GM18520 (cell line): ENCODE measurements at regions not wholly inside any gene's neighbourhood (a gene's known extent, or its start where the extent isn't known, plus 50 kb on each side); places are given as distances from the start of the nearest gene placed in this dataset.

ENCODE experiments used
- ATAC-seq: cut with Tn5 transposase; IDR thresholded peaks from one replicate; pipeline ENCODE4 v1.9.1; 2021; ENCODE audit not compliant: unreplicated experiment

DNA sequence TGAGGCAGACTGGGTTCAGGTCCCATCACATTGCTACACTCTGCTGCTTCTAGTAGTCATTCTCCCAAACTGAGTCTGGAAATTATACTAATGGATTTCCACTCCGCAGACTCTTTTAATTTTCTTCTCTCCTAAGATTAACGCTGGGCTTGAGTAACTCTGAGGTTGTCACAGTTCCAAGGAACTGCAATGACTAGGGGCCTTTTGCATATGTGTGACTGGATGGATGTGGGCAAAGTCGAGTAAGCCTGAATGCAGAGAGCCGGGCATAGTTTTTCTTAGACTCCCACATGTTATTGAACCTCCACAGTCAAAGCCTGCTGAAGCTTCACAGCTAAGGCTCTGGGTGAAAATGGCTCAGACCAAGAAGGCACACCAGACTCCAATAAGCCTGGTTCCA is 160.9 kb upstream of the PROX1 start:
- no peak for ATAC-seq

DNA sequence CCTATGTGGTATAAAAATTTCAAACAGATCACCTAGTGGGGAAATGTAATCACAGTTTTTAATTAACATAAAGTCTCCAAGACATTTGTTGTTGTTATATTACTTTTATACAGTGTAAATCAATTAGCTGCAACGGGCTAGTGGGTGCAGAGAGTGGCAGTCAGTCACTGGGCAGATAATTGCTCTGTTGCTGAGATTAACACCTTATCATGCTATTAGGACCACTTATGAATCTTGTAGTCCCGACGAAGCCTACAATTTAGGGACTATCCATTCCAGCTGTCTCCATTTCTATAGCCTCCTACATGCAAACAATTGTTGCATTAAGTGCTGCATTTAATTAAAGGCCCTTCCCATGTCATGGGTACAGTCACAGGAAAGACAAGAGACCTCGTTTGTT is 158.9 kb upstream of the PROX1 start:
- ATAC-seq, result no peak

DNA sequence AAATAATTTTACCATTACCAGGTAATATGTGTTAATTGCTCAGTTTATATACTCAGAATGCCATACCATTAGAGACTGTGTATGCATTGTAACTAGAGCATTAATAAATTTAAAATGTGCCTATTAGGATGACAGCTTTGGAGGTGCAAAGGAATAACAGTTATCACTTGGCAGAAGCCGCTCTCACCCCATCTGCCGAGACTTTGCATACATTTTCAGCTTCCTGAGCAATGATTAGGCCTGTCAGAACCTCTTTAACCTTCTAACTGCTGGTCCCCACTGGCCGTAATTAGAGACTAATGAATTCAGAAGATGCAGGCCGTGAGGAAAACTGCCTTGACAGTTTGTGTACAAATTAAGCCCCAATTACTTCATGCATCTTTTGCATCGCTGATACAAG is 158.0 kb upstream of the PROX1 start:
- no peak for ATAC-seq

DNA sequence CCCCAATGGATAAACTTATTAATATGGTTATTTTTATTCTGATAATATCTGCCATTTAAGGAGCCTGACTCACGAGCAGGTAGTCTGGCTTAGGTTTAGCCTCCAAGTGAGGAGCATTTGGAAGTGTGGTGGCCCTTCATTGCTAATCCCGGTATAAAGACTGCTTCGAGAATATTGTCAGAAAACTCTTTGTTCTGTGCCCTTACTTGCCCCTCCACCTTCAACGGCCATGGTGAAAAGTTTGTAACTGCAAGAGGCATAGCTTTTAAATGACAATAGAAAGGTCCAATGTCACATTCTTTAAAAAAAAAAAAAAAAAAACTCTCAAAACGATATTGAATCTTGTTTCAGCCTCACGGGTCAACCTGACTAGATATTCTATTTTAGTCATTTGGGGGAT is 157.4 kb upstream of the PROX1 start:
- no peak for ATAC-seq

DNA sequence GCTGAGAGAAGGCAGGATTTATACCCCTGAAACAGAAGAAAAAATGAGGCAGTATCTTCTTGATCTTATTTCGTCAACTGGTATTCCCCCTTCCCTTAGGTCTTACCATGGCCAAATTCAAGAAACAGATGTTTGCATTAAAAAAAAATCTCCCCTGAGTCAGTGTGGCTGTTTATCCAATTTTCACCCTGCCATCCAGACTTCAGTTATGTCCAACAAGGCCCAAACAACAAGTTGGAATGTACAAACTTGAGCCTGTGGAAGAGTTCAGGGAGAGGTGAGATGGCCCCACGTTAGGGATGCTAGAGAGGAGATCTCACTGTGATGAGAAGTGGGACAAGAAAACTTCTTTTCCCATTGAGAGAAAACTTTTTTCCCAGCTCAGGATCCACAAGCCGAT is 147.2 kb upstream of the PROX1 start:
- ATAC-seq, result no peak

DNA sequence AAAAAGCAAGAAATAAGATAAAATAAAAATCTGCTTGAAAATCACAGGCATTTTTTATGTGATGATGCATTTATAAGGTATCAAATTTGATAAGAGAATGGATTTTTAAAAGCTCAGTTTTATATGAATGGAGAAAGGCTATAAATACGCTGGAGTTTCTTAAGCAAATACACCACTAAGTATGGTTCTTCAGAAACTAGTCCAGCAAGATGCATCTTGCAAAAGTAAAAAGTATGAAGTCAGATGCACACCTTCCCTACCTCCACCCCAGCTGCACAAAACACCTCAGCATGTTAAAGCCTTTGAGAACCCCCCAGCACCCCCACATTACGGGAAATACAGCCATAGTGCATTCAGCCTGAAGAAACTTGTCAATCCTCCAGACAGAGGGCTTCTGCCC is 143.1 kb upstream of the PROX1 start:
- ATAC-seq, result no peak

DNA sequence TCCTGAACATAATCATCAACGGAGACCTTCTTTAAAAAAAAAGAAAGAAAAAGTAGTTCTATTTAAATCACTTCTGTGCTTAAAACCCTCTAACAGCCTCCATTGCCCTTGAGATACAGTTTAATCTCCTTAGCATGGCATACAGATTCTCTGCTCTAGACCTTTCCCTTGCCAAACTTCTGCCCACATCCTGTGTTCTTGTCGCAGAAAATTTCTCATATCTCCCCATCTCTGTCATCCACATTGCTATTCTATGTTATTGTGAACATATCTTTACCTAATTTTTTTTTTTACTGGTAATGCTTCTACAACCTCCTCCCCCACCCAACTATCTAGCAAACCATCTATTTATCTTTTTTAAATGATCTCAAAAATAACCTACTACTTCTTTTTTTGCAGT is 135.7 kb upstream of the PROX1 start:
- no peak for ATAC-seq

DNA sequence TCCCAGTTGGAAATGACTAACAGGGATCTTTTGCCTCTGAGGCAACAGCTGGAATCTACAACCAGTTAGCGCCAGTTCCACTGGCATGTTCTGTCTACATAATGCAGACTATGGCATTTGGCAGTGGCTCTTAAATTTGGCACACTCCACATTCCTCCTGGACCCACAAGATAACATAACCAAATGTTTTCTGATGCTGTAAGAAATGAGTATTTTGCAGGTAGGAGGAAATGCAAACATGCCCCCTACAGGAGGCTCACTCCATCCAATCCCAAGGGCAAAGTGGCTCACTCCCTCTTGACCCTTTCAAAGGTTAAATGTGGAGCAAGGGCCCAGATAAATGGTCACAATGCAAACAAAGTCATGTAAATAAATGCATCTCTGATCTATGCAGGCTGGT is 129.2 kb upstream of the PROX1 start:
- ATAC-seq, result no peak

DNA sequence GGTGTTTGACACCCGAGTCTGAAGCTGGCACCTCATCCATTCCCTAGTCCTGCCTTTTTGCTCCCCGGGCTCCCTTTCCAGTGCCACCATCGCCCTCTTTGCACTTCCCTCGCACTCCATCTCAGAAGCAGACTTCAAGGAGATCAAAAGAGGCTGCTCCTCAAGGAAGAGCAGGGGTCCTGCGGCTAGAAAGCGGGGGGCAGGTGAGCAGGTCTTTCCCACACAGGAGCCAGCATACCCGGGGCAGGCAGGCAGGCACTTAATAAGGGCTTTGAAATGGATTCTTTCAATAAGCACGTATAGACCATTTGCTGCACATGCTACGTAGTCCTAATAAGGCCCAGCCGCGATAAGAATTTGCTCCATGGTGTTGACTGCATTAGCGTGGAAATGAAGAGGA is 125.9 kb upstream of the PROX1 start:
- ATAC-seq, result no peak

DNA sequence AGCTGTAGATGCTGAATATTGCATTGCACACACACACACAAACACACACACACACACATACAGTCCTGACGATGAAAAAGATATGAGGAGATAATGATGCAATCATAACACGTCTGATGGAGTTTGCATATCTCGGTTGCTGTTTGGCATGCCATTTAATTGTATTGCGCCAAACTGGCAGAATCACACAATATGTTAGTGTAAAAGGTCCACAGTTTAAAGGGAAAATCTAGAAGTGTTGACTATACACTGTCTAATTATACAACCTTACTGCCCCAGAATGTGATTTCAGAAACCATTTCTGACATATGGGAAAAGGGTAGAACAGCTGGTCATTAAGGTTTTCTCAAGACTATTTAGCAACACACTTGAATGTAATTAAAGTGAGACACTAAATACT is 123.7 kb upstream of the PROX1 start:
- no peak for ATAC-seq

DNA sequence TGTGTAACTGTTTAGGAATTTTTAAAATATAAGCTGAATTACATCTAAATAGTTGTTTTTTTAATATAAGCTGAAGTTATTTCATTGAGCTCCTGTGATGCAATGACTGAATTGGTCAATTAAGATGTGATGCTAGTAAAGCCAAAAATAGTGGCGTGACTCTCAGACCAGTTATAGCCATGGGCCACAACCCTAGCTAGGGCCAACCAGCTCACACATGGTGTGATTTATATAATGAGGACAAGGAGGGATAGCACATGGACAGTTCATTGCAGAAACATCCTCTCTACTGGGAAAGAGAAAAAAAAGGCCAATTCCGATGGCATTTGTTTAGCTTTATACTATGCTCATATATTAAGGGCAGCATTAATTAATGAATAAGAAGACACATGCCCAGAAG is 119.3 kb upstream of the PROX1 start:
- no peak for ATAC-seq

DNA sequence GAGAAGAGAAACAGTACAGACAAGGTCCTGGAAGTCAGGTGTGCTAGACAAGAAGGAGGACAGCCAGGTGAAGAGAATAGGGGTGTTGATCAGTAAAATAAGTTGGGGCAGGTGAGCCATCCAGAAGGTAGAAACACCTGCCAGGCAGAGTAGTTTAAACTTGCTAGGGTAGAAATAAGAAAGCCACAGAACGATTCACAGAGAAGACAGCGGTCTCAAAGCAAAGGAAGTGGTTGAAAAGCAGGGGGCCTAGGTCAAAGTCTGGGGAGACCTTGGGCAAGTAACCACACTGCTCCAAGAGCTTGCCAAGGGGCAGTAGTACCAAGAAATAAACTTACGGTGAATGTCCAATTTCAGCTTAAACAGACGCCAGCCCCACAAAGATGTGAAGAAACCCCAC is 116.6 kb upstream of the PROX1 start:
- ATAC-seq, result no peak

DNA sequence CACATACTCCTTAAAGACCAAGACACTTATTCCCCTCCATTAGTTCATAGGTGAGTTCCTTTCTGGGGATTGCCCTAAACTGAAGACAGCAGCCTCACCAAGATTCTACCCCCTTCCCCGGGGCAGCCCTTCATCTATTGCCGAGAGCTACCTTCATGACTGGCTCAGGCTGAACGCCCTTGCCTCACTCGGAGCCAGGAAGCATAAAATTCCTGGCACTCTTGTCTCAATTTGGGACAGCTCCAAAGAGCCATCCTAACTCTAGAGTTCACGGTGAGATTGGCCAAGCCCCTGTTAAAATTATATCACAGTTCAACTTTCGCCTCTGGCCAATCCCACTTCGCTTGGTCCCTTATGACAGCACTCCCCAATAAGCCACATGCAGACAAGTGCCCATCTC is 113.0 kb upstream of the PROX1 start:
- no peak for ATAC-seq

DNA sequence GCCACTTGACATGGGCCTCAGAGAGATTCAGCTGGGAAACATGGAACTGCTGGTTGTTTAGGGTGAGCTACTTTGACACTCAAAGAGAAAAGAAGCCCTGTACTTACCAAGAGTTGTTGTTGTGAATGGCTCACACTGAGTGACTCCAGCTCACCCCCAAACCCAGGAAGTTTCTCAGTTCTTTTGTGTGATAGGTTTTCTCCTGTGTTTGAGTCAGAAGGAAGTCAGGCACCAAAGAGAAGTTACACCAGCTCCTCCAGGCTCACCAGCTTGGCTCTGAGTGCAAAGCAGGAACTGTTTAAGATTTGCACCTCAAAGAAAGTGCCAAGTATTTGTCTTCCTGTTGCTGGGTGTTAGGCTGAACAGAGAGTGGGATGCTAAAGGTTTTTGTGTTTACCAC is 111.2 kb upstream of the PROX1 start:
- ATAC-seq, result no peak

DNA sequence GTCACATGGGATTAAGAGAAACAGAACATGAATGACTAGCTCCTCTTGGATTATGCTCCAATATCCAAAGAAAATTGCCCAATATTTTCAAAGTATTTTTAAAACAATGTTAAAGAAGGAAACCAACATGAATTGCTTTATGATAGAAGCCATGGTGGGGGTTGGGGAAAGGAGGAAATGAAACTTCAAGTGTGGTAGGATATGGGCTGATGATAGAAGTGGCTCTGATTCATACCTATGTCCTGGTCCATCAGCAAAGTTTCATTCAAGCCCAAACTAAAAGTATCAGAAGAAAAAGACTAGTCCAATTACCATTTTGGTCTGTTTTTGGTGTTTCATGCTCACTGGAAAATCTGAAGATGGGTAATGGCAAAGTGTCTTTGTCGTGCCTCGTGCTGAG is 104.2 kb upstream of the PROX1 start:
- ATAC-seq, result no peak

DNA sequence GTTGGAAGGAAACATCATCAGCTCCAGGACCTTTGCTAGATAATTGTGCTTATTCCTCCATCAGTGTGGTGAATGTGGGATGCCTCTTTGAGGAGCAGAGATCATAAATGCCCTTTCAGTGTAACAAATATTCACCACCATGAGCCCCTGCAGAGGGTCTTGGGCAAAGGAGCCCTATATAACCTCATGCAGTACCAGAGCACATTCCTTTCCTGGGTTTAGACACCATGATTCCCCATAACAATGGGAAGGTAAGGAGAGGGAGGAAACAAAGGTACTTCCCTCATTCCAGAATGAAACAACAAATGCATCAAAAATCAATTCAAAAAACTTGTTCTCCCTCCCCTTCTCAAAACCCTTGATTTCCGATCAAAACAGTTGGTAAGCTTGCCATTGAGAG is 103.4 kb upstream of the PROX1 start:
- no peak for ATAC-seq

DNA sequence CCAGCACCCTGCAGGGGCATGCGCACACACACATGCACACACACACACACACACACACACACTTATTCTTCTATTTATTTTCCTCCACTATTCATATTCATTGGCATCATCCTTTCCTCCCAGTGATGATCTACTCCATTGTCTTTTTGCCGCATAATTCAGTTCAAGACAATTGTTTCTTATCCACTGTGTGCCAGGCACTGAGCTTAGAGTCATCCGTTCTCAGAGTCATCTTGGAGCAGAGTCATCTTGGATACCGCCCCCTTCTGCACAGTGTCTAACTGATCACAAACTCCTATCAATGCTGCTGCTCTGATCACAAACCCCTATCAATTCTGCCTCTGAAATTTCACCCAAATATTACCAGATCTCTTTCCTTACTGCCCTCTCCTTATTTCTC is 102.8 kb upstream of the PROX1 start:
- no peak for ATAC-seq

DNA sequence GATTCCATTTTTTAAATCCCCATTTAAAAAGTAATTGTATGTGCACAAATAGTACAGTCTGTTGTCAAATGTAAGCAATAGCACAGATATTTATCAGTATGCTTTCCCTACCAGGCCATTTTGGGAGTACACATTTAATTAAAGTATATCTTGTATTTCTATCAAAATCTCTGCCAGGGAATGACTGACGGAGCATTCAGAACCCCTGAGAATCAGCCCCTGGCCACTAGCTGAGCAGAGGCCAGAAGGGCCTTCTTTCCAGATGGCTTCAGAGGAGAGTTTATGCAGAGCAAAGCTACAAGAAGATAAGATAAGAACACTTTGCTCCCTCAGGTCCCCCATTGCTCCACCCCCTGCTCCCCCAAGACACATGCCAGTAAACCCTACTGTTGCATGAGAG is 99.9 kb upstream of the PROX1 start:
- no peak for ATAC-seq

DNA sequence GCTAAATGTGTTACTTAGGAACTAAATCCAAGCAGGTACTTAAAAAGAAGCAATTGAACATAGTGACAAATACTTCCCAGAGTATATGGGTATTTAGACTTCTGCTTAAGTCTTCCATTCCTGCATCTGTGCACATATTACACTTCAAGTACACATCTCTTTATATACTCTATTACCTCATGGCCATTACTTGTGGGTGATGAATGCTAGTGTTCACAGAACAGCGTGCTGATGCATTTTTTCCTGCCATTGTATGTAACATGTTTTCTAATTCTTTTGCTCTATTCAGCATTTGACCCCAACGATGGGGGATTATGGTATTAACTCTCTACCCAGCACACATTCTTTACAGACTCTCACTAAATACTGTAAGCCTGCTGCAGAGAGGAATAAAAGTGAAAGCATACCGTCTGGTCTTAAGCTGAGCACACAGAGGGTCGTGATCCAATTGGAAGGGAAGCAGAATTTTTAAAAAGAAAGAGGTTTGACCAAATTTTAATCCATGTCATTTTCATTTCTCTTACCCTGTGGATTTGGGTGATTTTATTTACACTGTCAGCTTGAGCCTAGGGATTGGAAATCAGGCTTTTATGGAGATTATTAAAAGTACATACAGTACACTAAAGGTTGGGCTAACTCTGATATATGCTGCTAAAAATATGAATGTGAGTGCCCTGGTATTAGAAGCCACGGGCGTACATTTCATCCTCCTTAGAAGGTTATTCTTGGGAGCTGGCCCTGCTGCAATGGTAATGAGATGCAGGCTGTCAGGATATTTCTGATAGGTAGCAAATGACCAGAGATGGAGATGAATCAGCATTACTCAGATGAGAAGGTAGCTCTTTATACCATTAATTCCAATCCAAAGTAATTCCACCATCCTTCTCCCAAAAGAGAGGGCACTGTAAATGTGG is 95.5 kb upstream of the PROX1 start:
- ATAC-seq, result no peak

DNA sequence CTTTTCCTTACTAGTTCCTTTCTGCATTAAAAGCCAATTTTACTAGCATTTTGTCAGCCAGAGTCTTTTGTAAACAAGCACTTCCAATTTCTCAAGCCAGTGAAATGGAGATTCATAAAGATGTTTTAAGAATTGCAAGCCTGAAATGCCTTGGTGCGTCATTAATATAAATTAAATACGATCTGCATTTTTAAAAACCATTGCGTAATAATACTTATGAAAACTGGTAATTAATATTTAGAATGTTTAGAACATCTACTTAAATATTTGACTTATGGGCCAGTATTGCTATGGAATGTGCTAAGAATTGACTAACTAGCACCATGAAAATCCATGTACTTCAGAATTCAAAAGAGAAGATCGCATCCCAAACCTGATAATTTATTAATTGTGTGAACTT is 89.1 kb upstream of the PROX1 start:
- ATAC-seq, result no peak

DNA sequence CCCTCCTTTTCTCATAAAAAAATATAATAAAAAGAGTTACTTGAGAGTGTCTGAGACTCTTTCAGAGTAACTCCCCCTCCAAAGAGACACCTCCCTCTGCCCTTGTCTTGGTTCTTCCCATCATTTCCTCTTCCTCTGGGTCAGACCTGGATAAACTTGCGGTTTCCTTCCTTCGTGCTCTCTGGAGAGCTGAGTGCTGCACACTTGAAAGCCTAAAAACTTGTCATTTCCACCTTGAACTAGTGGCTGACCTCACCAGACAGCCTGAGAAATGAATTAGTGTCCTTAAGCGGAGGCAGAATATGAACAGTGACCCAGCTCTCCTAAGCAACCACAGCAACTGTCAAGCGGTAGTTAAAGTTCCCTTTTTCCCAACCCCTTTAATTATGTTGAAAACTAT is 88.4 kb upstream of the PROX1 start:
- ATAC-seq, result no peak

DNA sequence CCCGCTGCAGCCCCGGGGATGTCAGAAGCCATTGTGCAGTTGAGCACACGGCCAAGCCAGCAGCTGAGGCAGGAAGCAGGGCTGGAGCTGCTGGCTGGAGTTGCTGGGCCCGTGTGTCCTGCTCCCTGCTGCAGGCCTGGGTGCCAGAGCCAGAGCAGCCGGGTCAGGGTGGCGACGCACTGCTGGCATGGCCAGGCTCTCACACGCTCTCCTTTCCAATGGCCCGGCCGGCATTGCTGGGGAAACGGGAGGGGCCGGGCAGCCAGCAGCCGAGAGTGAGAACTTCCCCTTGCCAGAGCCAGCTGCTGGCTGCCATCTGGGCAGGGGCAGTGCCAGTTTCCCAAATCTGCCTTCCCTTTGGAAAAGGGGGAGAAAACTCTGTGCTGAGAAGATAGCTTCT is 82.4 kb upstream of the PROX1 start:
- ATAC-seq, result no peak

DNA sequence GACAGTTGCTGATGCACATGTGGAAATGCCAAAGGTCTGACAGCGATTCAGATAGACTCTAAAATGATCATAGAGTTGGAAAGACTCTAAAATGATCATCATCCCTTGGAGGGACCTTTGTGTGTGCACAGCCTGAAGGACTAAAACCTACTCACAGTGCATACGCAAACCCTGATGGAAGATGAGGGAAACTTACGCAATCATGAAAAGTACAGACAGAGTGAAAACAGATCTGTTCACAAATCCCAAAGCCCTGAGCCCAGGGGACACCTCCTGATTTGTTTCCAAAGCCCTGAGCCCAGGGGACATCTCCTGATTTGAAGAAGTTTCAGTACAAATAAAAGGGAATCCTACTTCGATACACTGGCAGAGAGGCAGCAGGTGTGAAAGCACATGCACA is 79.3 kb upstream of the PROX1 start:
- ATAC-seq, result no peak
